ENCODE measurements at regions not wholly inside any gene's neighbourhood (a gene's known extent, or its start where the extent isn't known, plus 50 kb on each side); places are given as distances from the start of the nearest gene placed in this dataset.
"Not testable (repeated sequence)": the region's sequence is repeated elsewhere in the genome, so short reads cannot be mapped to it uniquely, and the experiment has no call there.

- not testable (repeated sequence) for TF ChIP-seq MAX (IDR thresholded peaks at IDR 0.05); CTCF (IDR thresholded peaks at IDR 0.05); POLR2A (IDR thresholded peaks at IDR 0.05; ENCODE audit: low read length); POLR2AphosphoS2 (conservative IDR thresholded peaks at IDR 0.05; ENCODE audit: low read length); CHD2 (IDR thresholded peaks at IDR 0.05; ENCODE audit: low read length, partially characterized antibody)
These were observed 237.7 kb downstream of the UBE2NL start for GRCh38 chrX:144121566-144121965.

All from A549 (cell line).